ENCODE measurements at regions not wholly inside any gene's neighbourhood (a gene's known extent, or its start where the extent isn't known, plus 50 kb on each side); places are given as distances from the start of the nearest gene placed in this dataset.

DNA sequence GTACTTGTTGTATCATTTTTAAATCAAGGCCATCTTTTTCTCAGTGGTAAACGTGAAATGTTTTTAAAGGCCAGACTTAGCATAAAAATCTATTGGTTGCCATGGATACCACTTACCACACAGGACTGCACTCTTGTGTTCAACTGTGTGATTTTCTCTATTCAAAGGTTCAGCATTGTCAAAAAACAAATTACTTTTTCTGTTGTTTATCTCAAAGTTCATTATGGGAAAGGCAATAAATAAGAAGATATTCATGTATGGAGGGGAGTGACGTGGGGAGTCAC, 231.0 kb upstream of the GATB start:
- TF ChIP-seq, protein P1, sequence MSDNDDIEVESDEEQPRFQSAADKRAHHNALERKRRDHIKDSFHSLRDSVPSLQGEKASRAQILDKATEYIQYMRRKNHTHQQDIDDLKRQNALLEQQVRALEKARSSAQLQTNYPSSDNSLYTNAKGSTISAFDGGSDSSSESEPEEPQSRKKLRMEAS (IDR thresholded peaks at IDR 0.05), result no peak
- TF ChIP-seq, protein P2, sequence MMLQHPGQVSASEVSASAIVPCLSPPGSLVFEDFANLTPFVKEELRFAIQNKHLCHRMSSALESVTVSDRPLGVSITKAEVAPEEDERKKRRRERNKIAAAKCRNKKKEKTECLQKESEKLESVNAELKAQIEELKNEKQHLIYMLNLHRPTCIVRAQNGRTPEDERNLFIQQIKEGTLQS (IDR thresholded peaks at IDR 0.05), result no peak
- intact Hi-C loops (cut with micrococcal nuclease), result no loop called here
- Histone ChIP-seq H4K20me1 (ENCODE audit: insufficient read depth) (no peaks in the 10 kb centered on the region), H3K4me3 (replicated peaks in 1 of 2; ENCODE audit: low read depth in 1 of 2, low read length in 2 of 2) (no peak overlapping the region), H3K4me2 (ENCODE audit: low read length) (no peak overlapping the region), H3K27ac (ENCODE audit: low read depth, low read length) (no peak overlapping the region), H2AFZ (ENCODE audit: low read depth, low read length, poor library complexity, severe bottlenecking) (no peak overlapping the region), H3K9me2 (ENCODE audit: insufficient read depth) (no peaks in the 10 kb centered on the region), H3K27me3 (ENCODE audit: insufficient read depth, low read length) (no peaks in the 10 kb centered on the region), H3K79me2 (ENCODE audit: insufficient read depth, low read length) (no peaks in the 10 kb centered on the region), H3K36me3 (ENCODE audit: control insufficient read depth in 1 of 2, insufficient read depth in 2 of 2, low read length in 2 of 2) (no peaks in the 10 kb centered on the region), H3K4me1 (ENCODE audit: control insufficient read depth in 1 of 2, insufficient read depth in 2 of 2, low read length in 2 of 2) (peaks cover 3 to 13% of the 10 kb centered on the region in 2 experiments; a peak in 3 of 4 replicates), H3K9me3 (ENCODE audit: control insufficient read depth in 1 of 2, insufficient read depth in 1 of 2, low read depth in 1 of 2, low read length in 2 of 2) (no peaks in the 10 kb centered on the region), H3K9ac (ENCODE audit: low read length) (no peak overlapping the region)
- CTCF ChIA-PET, result no interaction called here
- ATAC-seq, result no peak
- POLR2A ChIA-PET, result no interaction called here
- no peak for DNase-seq (ENCODE audit: low read depth, low spot score)
- no TSS peak for BruUV-seq (replicated peaks)
- RAD21 ChIA-PET (ENCODE audit: low non-redundant PET in 1 of 2, low total read pairs in 2 of 2, uncharacterized antibody in 2 of 2, unreplicated experiment in 2 of 2), result no interaction called here

DNA sequence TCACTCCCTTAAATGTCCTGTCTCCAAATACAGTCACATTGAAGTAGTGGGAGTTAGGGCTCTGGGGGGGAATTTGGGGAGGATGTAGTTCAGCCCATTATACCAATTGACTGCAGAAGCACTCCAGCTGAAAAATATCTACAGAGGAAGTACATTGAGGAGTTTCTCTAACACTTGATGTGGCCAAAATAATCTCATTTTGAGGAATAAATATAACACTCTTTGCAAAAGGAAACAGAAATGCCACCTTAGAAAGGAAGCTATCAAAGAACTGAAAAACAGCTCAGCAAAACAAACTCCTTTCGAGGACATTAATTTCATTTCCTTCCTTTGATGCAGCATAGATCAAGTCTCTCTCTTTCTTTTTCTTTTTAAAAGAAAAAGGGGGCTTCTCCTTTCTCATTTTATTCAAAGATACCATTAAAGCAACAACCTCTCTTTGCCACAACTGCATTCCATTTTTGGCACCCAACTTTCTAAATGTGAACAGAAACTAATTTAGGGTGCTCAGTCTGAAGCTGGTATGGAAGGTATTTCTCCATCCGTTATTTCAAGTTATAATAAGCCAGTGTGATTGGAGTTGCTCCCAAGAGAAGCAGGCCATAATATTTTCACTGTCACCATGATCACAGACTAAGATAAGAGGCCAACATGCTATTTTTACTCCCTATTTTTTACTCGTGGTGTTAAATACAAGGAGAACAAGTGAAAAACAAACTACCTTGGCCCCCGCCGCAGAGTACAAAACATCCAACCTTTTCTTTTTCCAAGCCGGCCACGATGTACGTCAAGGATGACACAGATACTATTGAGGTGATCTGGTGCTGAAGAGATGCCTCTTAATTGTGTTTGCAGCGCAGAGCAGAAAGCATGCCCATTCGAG, 230.4 kb upstream of the GATB start:
- CTCF ChIA-PET, result no interaction called here
- no peak overlapping the region for H2AFZ ChIP-seq (ENCODE audit: low read depth, low read length, poor library complexity, severe bottlenecking)
- POLR2A ChIA-PET, result no interaction called here
- TF ChIP-seq RAD21 (IDR thresholded peaks at IDR 0.05; ENCODE audit: low read depth) (no peak), ZNF274 (IDR thresholded peaks at IDR 0.05; ENCODE audit: low read depth, low read length) (no peak), SRF (IDR thresholded peaks at IDR 0.05; ENCODE audit: low read depth) (no peak), EZH2 (IDR thresholded peaks at IDR 0.05) (no peak)
- TF ChIP-seq, protein P2 (IDR thresholded peaks at IDR 0.05), result no peak
- TF ChIP-seq, protein P1 (IDR thresholded peaks at IDR 0.05), result no peak
- H3K36me3 ChIP-seq (ENCODE audit: control insufficient read depth in 1 of 2, insufficient read depth in 2 of 2, low read length in 2 of 2), result no peaks in the 10 kb centered on the region
- ATAC-seq (no peak), DNase-seq (ENCODE audit: low read depth, low spot score) (no peak)
- H3K9me2 ChIP-seq (ENCODE audit: insufficient read depth), result no peaks in the 10 kb centered on the region
- RAD21 ChIA-PET (ENCODE audit: low non-redundant PET in 1 of 2, low total read pairs in 2 of 2, uncharacterized antibody in 2 of 2, unreplicated experiment in 2 of 2), result no interaction called here
- H3K27me3 ChIP-seq (ENCODE audit: insufficient read depth, low read length), result no peaks in the 10 kb centered on the region
- H3K9ac ChIP-seq (ENCODE audit: low read length), result no peak overlapping the region
- no peak overlapping the region for H3K4me3 ChIP-seq (replicated peaks in 1 of 2; ENCODE audit: low read depth in 1 of 2, low read length in 2 of 2)
- no peak overlapping the region for H3K4me2 ChIP-seq (ENCODE audit: low read length)
- no peak overlapping the region for H3K27ac ChIP-seq (ENCODE audit: low read depth, low read length)
- intact Hi-C loops (cut with micrococcal nuclease), result no loop called here
- H4K20me1 ChIP-seq (ENCODE audit: insufficient read depth), result no peaks in the 10 kb centered on the region
- no peaks in the 10 kb centered on the region for H3K79me2 ChIP-seq (ENCODE audit: insufficient read depth, low read length)
- no TSS peak for BruUV-seq (replicated peaks)
- H3K4me1 ChIP-seq (ENCODE audit: control insufficient read depth in 1 of 2, insufficient read depth in 2 of 2, low read length in 2 of 2), result peaks cover 3 to 13% of the 10 kb centered on the region in 2 experiments; a peak in 3 of 4 replicates
- H3K9me3 ChIP-seq (ENCODE audit: control insufficient read depth in 1 of 2, insufficient read depth in 1 of 2, low read depth in 1 of 2, low read length in 2 of 2), result no peaks in the 10 kb centered on the region
